Brain microvascular endothelial cell (primary cell): ENCODE measurements at regions not wholly inside any gene's neighbourhood (a gene's known extent, or its start where the extent isn't known, plus 50 kb on each side); places are given as distances from the start of the nearest gene placed in this dataset.

Source experiments
- DNase-seq: peaks from one replicate; pipeline ENCODE4 v3.0.0-alpha.2; 2020
- H3K27ac ChIP-seq: fragments of 250-450 bp; sonication (Bioruptor Pico); 2 replicates; pipeline ENCODE4 v1.5.1; 2020; ENCODE audit warnings: mild to moderate bottlenecking, moderate library complexity
- H3K27me3 ChIP-seq: fragments of 250-450 bp; sonication (Bioruptor Pico); replicated peaks from 2 replicates; pipeline ENCODE4 v1.5.1; 2020; ENCODE audit warnings: mild to moderate bottlenecking
- H3K36me3 ChIP-seq: fragments of 250-450 bp; sonication (Bioruptor Pico); replicated peaks from 2 replicates; pipeline ENCODE4 v1.5.1; 2020; ENCODE audit warnings: mild to moderate bottlenecking
- H3K4me3 ChIP-seq: 2 replicates; pipeline ENCODE4 v1.5.1; 2011; ENCODE audit warnings: low read depth, mild to moderate bottlenecking, control low read depth, low read length, moderate library complexity
- CTCF ChIP-seq: IDR thresholded peaks from 2 replicates; pipeline ENCODE4 v1.5.1; 2011; ENCODE audit warnings: low read depth, mild to moderate bottlenecking, moderate library complexity, low read length, control low read depth, inconsistent platforms; ENCODE audit errors: missing control alignments
- in situ Hi-C: cut with HindIII; loops from 2 replicates; pipeline ENCODE4 v1.10.0; 2017; ENCODE audit warnings: low sequenced_read_pairs, low pct_ligation_motif_present

GRCh38 chr18:78632111-78632541, 347.5 kb upstream of the SALL3 start:
- no peak for DNase-seq
- Histone ChIP-seq H3K4me3 (no peak overlapping the region), H3K36me3 (no peaks in the 10 kb centered on the region), H3K27me3 (no peaks in the 10 kb centered on the region), H3K27ac (no peak overlapping the region)
- in situ Hi-C loops, result no loop called here
- no peak for TF ChIP-seq CTCF

GRCh38 chr18:78634061-78634696, 345.4 kb upstream of the SALL3 start:
- no peaks in the 10 kb centered on the region for H3K27me3 ChIP-seq
- H3K27ac ChIP-seq, result no peak overlapping the region
- in situ Hi-C loops, result no loop called here
- no peaks in the 10 kb centered on the region for H3K36me3 ChIP-seq
- no peak for DNase-seq
- no peak for TF ChIP-seq CTCF
- no peak overlapping the region for H3K4me3 ChIP-seq

- in situ Hi-C loops, result no loop called here
- DNase-seq, result no peak
- Histone ChIP-seq H3K4me3 (no peak overlapping the region), H3K27ac (no peak overlapping the region), H3K27me3 (no peaks in the 10 kb centered on the region), H3K36me3 (no peaks in the 10 kb centered on the region)
- TF ChIP-seq CTCF, result no peak
Measured at GRCh38 chr18:78635093-78635800, 344.4 kb upstream of the SALL3 start.

- Histone ChIP-seq H3K27ac (no peak overlapping the region), H3K27me3 (no peaks in the 10 kb centered on the region), H3K36me3 (no peaks in the 10 kb centered on the region), H3K4me3 (no peak overlapping the region)
- in situ Hi-C loops, result no loop called here
- DNase-seq, result no peak
- TF ChIP-seq CTCF, result no peak
Measured at GRCh38 chr18:78636260-78636659, 343.4 kb upstream of the SALL3 start.

GRCh38 chr18:78637442-78638402, 341.9 kb upstream of the SALL3 start:
- no peak for TF ChIP-seq CTCF
- Histone ChIP-seq H3K27ac (no peak overlapping the region), H3K36me3 (no peaks in the 10 kb centered on the region), H3K4me3 (no peak overlapping the region), H3K27me3 (no peaks in the 10 kb centered on the region)
- in situ Hi-C loops, result no loop called here
- DNase-seq, result no peak
